ENCODE measurements at regions not wholly inside any gene's neighbourhood (a gene's known extent, or its start where the extent isn't known, plus 50 kb on each side); places are given as distances from the start of the nearest gene placed in this dataset.

DNA sequence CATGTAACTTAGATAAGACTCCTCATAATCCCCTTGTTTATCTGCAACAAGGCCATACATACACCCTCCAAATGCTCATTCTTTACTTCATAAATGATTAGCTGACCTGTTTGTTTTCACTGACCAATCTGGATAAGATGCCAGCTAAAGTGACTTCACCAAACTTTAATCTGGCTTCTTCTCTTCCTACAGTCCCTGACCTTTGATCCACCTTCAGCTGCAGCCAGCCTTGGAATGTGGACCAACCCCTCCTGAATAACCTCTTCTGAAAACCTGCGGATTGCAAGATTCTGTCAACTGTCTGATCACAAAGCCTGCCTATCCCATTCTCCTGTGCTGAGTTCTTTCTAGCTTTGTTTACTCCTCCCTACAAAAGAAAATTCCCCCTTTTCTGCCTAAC is 476.8 kb downstream of the LRRC70 start:
- TF ChIP-seq, protein P1, sequence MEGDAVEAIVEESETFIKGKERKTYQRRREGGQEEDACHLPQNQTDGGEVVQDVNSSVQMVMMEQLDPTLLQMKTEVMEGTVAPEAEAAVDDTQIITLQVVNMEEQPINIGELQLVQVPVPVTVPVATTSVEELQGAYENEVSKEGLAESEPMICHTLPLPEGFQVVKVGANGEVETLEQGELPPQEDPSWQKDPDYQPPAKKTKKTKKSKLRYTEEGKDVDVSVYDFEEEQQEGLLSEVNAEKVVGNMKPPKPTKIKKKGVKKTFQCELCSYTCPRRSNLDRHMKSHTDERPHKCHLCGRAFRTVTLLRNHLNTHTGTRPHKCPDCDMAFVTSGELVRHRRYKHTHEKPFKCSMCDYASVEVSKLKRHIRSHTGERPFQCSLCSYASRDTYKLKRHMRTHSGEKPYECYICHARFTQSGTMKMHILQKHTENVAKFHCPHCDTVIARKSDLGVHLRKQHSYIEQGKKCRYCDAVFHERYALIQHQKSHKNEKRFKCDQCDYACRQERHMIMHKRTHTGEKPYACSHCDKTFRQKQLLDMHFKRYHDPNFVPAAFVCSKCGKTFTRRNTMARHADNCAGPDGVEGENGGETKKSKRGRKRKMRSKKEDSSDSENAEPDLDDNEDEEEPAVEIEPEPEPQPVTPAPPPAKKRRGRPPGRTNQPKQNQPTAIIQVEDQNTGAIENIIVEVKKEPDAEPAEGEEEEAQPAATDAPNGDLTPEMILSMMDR (IDR thresholded peaks at IDR 0.05): no peak
- TF ChIP-seq POLR2A (IDR thresholded peaks at IDR 0.05): no peak
- TF ChIP-seq POLR2AphosphoS5 (IDR thresholded peaks at IDR 0.05): no peak
- TF ChIP-seq EP300 (IDR thresholded peaks at IDR 0.05): no peak

All from suprapubic skin (tissue), 4 donors.